ENCODE measurements at regions not wholly inside any gene's neighbourhood (a gene's known extent, or its start where the extent isn't known, plus 50 kb on each side); places are given as distances from the start of the nearest gene placed in this dataset.

DNA sequence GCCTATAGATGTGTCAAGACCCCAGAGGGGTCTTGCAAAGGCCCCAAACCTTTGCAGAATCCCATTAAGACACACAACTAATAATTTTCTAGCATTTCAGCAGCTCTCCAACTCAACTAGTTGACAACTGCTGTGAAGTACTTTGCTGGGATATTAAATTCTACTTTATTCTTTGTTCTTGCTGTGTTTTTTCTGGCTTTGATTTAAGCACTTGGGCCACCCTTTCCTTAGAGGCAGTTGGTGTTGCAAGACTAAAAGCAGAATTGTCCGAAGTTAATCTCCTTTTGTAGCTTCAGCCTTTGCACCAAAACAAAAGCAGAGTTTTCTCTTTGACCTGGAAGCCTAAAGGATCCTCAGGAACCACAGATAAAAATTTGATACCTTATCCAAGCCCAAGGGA, 353.1 kb upstream of the CLNK start:
- Mint-ChIP-seq H3K9me3 (ENCODE audit: low read depth) (no peaks in the 10 kb centered on the region), H3K27ac (no peak overlapping the region), H3K36me3 (ENCODE audit: insufficient read depth) (no peaks in the 10 kb centered on the region), H3K4me3 (ENCODE audit: low read depth) (no peak overlapping the region), H3K4me1 (ENCODE audit: low read depth) (peaks cover 4% of the 10 kb centered on the region), H3K27me3 (no peaks in the 10 kb centered on the region)
- TF ChIP-seq, protein P1, sequence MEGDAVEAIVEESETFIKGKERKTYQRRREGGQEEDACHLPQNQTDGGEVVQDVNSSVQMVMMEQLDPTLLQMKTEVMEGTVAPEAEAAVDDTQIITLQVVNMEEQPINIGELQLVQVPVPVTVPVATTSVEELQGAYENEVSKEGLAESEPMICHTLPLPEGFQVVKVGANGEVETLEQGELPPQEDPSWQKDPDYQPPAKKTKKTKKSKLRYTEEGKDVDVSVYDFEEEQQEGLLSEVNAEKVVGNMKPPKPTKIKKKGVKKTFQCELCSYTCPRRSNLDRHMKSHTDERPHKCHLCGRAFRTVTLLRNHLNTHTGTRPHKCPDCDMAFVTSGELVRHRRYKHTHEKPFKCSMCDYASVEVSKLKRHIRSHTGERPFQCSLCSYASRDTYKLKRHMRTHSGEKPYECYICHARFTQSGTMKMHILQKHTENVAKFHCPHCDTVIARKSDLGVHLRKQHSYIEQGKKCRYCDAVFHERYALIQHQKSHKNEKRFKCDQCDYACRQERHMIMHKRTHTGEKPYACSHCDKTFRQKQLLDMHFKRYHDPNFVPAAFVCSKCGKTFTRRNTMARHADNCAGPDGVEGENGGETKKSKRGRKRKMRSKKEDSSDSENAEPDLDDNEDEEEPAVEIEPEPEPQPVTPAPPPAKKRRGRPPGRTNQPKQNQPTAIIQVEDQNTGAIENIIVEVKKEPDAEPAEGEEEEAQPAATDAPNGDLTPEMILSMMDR (IDR thresholded peaks at IDR 0.05; ENCODE audit: unreplicated experiment): no peak
- no peak for DNase-seq (ENCODE audit: low spot score, unreplicated experiment)

DNA sequence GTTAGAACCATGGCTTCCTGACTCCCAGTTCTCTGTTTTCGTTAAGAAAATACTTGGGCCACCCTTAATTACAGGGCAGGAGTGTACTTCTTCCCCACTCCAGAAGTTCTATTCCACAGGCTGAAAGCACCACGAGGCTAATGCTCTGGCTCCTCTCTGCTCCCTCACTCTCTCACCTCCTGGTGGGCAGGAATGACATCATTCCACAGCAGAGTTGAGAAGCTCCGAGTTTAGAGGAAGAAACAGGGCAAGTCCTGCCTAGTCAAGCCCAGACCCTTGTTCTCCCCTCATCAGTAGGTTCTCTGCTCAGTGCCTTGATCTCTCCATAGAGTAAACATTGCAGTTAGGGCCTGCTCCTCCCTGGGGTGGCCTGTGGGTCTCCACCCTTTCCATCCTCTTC, 343.8 kb upstream of the CLNK start:
- TF ChIP-seq, protein P1 (IDR thresholded peaks at IDR 0.05; ENCODE audit: unreplicated experiment): no peak
- Mint-ChIP-seq H3K27me3 (peaks cover 3% of the 10 kb centered on the region), H3K9me3 (ENCODE audit: low read depth) (peaks cover 4% of the 10 kb centered on the region), H3K4me1 (ENCODE audit: low read depth) (peaks cover 2% of the 10 kb centered on the region), H3K36me3 (ENCODE audit: insufficient read depth) (no peaks in the 10 kb centered on the region), H3K27ac (no peak overlapping the region), H3K4me3 (ENCODE audit: low read depth) (no peak overlapping the region)
- DNase-seq (ENCODE audit: low spot score, unreplicated experiment): no peak

DNA sequence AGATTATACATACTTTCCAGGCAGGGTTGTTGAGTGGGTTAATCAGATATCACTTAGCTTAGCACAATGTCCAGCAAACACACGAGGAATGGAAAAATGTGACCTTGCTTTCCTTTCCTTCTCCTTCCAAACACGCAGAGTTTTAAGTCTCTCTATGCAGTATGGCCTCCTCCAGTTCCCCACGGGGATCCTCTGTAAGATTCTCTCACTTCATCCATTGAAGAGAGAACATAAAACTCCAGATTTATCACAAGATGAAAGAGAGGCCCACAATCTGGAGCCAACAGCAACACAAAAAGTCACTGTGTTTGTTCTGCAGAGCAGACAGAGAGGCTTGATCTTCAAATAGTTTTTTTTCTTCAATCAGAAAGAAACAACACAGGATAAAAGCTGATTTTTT, 336.8 kb upstream of the CLNK start:
- Mint-ChIP-seq H3K4me3 (ENCODE audit: low read depth) (no peak overlapping the region), H3K36me3 (ENCODE audit: insufficient read depth) (no peaks in the 10 kb centered on the region), H3K4me1 (ENCODE audit: low read depth) (peaks cover 5% of the 10 kb centered on the region), H3K27ac (peak overlapping the region; percentile 13), H3K9me3 (ENCODE audit: low read depth) (no peaks in the 10 kb centered on the region), H3K27me3 (peaks cover 6% of the 10 kb centered on the region)
- no peak for DNase-seq (ENCODE audit: low spot score, unreplicated experiment)
- TF ChIP-seq, protein P1 (IDR thresholded peaks at IDR 0.05; ENCODE audit: unreplicated experiment): no peak

DNA sequence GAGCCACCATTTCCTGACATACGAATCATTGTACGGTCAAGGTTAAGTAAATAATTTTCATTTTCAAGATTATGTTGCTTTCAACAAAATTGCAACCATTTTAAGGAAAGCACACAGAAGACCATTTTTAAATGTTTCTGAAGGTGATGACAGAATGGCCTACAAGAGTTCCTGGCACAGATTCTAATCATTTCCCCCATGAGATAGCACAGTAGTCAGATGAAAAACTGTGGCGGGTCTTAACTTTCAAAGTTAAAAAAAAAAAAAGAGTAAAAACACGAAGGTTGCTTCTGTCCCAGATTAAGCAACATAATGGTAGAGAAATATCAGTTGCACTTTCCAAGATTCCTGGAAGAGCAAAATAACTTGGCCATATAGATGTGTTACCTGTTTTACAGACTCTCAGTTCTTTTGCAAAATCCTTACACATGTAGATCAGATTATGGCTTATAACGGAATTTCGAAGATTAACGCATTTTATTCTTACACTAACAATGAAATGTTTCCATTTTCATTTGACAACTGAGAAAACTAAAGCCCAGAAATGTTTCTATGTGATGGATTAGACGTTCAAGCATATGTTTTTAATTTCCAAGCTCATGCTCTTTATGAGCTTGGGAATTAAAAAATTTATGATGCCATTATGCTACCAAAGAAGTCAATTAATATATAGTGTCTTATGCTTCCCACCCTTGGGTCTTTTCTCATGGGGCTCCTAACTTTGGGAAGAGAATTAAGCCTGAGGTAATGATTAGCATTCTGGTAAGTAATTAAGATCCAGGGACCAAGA, 335.1 kb upstream of the CLNK start:
- H3K27ac Mint-ChIP-seq: no peak overlapping the region
- no peak overlapping the region for H3K4me3 Mint-ChIP-seq (ENCODE audit: low read depth)
- no peaks in the 10 kb centered on the region for H3K36me3 Mint-ChIP-seq (ENCODE audit: insufficient read depth)
- no peak for DNase-seq (ENCODE audit: low spot score, unreplicated experiment)
- TF ChIP-seq, protein P1 (IDR thresholded peaks at IDR 0.05; ENCODE audit: unreplicated experiment): no peak
- H3K9me3 Mint-ChIP-seq (ENCODE audit: low read depth): no peaks in the 10 kb centered on the region
- peaks cover 6% of the 10 kb centered on the region for H3K27me3 Mint-ChIP-seq
- H3K4me1 Mint-ChIP-seq (ENCODE audit: low read depth): peaks cover 5% of the 10 kb centered on the region

DNA sequence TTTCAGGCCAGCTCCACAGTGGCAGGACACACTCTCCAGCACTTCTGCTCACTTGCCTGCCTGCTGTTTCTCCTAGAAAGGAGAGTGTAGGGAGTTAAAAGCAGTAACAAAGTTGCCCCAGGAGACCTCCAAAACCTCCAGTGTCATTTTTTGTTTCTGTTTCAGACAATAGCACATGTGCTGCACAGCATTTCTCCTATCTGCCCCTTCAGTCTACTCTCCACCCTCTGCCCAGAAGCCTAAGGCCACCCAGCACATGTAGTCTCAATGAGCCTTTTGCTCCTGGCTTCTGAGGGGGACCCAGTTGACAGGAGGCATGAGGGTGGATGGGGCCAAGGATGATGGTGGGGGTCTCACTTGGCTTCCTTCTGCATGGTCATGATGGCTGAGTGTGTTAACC, 329.6 kb upstream of the CLNK start:
- no peak for DNase-seq (ENCODE audit: low spot score, unreplicated experiment)
- Mint-ChIP-seq H3K4me3 (ENCODE audit: low read depth) (no peak overlapping the region), H3K27ac (no peak overlapping the region), H3K9me3 (ENCODE audit: low read depth) (no peaks in the 10 kb centered on the region), H3K4me1 (ENCODE audit: low read depth) (peaks cover 2% of the 10 kb centered on the region), H3K36me3 (ENCODE audit: insufficient read depth) (no peaks in the 10 kb centered on the region), H3K27me3 (peaks cover 5% of the 10 kb centered on the region)
- TF ChIP-seq, protein P1 (IDR thresholded peaks at IDR 0.05; ENCODE audit: unreplicated experiment): no peak

Data from progenitor cell of endocrine pancreas (in vitro differentiated cells).